DND-41 (cell line): ENCODE measurements at regions not wholly inside any gene's neighbourhood (a gene's known extent, or its start where the extent isn't known, plus 50 kb on each side); places are given as distances from the start of the nearest gene placed in this dataset.

Experiments used
- ATAC-seq: fragments of 200-7000 bp; cut with Tn5 transposase; 3 replicates; pipeline ENCODE4 v1.9.1; 2021; ENCODE audit warnings: low read depth; ENCODE audit not compliant: insufficient read depth
- DNase-seq: peaks from one replicate; pipeline ENCODE4 v3.0.0-alpha.2; 2020
- H2AFZ ChIP-seq: 2 replicates; pipeline ENCODE4 v1.6.0; 2012; ENCODE audit warnings: low read depth, low read length
- H3K27ac ChIP-seq: 2 replicates; pipeline ENCODE4 v1.5.1; 2012; ENCODE audit warnings: low read length, inconsistent platforms
- H3K27me3 ChIP-seq: fragments of 200-600 bp; sonication (generic); 2 replicates; pipeline ENCODE4 v1.6.0; 2012; ENCODE audit warnings: low read length, mild to moderate bottlenecking, inconsistent platforms; ENCODE audit not compliant: insufficient read depth, poor library complexity
- H3K36me3 ChIP-seq: 2 replicates; pipeline ENCODE4 v1.5.1; 2012; ENCODE audit warnings: low read length, inconsistent platforms; ENCODE audit not compliant: insufficient read depth
- H3K4me1 ChIP-seq: 2 replicates; pipeline ENCODE4 v1.5.1; 2012; ENCODE audit warnings: mild to moderate bottlenecking, low read length; ENCODE audit not compliant: insufficient read depth
- H3K4me2 ChIP-seq: 2 replicates; pipeline ENCODE4 v1.6.0; 2012; ENCODE audit warnings: mild to moderate bottlenecking, moderate library complexity, low read length, inconsistent platforms; ENCODE audit not compliant: insufficient read depth
- H3K4me3 ChIP-seq, 2 experiments: fragments of 200-600 bp in 1 of 2; shearing (Covaris generic) in 1 of 2; 2 replicates each; pipeline ENCODE4 v1.5.1; 2012 to 2016; ENCODE audit warnings: inconsistent platforms in 2 of 2, low read length in 2 of 2, mild to moderate bottlenecking in 2 of 2, low read depth in 1 of 2, moderate library complexity in 1 of 2
- H3K79me2 ChIP-seq: 2 replicates; pipeline ENCODE4 v1.6.0; 2012; ENCODE audit warnings: low read length, inconsistent platforms; ENCODE audit not compliant: insufficient read depth
- H3K9ac ChIP-seq: 2 replicates; pipeline ENCODE4 v1.6.0; 2012; ENCODE audit warnings: low read depth, mild to moderate bottlenecking, inconsistent platforms, low read length, moderate library complexity
- H3K9me3 ChIP-seq: 2 replicates; pipeline ENCODE4 v1.5.1; 2012; ENCODE audit warnings: low read length, moderate library complexity, mild to moderate bottlenecking, inconsistent platforms; ENCODE audit not compliant: insufficient read depth, severe bottlenecking
- H4K20me1 ChIP-seq: 2 replicates; pipeline ENCODE4 v1.6.0; 2012; ENCODE audit warnings: low read length; ENCODE audit not compliant: insufficient read depth
- EZH2 ChIP-seq: IDR thresholded peaks from 3 replicates; pipeline ENCODE4 v1.6.1; 2012; ENCODE audit warnings: borderline replicate concordance, low read depth, mild to moderate bottlenecking, moderate library complexity, low read length, inconsistent platforms; ENCODE audit not compliant: severe bottlenecking
- TF ChIP-seq, protein P1 (sequence below): IDR thresholded peaks from 2 replicates; pipeline ENCODE4 v1.5.1; 2012; ENCODE audit warnings: borderline replicate concordance, low read length, moderate library complexity, mild to moderate bottlenecking; ENCODE audit not compliant: poor library complexity, severe bottlenecking; ENCODE audit errors: extremely low read depth

- H3K27ac ChIP-seq = no peak overlapping the region
- no peaks in the 10 kb centered on the region for H3K9me3 ChIP-seq
- no peak overlapping the region for H3K4me2 ChIP-seq
- no peaks in the 10 kb centered on the region for H3K36me3 ChIP-seq
- H3K4me3 ChIP-seq = no peak overlapping the region
- H4K20me1 ChIP-seq = no peaks in the 10 kb centered on the region
- H3K4me1 ChIP-seq = no peaks in the 10 kb centered on the region
- no peaks in the 10 kb centered on the region for H3K27me3 ChIP-seq
- no peak for DNase-seq
- no peak for ATAC-seq
- H3K79me2 ChIP-seq = no peaks in the 10 kb centered on the region
- TF ChIP-seq, protein P1, sequence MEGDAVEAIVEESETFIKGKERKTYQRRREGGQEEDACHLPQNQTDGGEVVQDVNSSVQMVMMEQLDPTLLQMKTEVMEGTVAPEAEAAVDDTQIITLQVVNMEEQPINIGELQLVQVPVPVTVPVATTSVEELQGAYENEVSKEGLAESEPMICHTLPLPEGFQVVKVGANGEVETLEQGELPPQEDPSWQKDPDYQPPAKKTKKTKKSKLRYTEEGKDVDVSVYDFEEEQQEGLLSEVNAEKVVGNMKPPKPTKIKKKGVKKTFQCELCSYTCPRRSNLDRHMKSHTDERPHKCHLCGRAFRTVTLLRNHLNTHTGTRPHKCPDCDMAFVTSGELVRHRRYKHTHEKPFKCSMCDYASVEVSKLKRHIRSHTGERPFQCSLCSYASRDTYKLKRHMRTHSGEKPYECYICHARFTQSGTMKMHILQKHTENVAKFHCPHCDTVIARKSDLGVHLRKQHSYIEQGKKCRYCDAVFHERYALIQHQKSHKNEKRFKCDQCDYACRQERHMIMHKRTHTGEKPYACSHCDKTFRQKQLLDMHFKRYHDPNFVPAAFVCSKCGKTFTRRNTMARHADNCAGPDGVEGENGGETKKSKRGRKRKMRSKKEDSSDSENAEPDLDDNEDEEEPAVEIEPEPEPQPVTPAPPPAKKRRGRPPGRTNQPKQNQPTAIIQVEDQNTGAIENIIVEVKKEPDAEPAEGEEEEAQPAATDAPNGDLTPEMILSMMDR = no peak
- TF ChIP-seq EZH2 = no peak
- no peak overlapping the region for H2AFZ ChIP-seq
- H3K9ac ChIP-seq = no peak overlapping the region
Observed at GRCh38 chr20:61054411-61054810, 197.7 kb upstream of the CDH4 start.

DNA sequence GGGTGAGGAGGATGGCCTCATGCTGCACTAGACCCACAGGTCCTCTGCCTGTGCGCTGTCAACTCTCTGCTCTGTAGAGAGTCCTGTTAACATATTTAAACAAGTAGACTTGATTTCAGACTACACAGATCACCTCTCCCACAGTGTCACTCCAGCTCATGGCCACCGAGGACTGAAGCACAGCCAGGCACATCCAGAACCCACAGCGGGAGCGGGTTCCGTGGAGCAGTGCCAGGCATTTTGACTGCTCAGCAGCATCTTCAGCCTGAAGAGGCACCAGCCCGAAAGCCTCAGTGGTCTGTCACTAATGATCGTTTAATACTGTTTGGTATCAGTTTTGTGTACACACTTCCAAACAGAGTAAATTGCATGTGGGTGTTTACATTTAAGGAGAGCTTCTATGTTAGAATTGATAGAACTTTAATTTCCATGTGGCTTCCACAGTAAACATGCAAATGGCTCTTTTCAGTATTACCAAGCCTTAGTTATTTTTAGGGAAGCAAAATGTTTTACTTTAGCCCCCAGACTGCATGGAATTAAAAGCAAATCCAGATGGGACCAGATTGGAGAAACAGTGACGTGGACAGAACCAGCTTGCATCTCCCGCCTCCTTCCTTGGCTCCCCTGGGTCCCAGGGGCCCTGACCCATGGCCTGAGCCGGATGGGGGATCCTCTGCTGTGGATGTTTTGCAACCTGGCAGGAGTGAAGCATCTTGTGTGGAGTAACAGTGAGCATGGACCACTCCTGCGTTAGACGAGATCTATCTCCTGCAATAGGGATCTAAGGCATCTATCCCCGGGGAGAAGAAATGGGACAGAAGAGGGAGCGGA, 196.7 kb upstream of the CDH4 start:
- TF ChIP-seq EZH2 = no peak
- Histone ChIP-seq H3K4me1 (no peaks in the 10 kb centered on the region), H2AFZ (no peak overlapping the region), H3K4me2 (no peak overlapping the region), H3K27ac (no peak overlapping the region), H3K27me3 (no peaks in the 10 kb centered on the region), H3K9me3 (no peaks in the 10 kb centered on the region), H3K9ac (no peak overlapping the region), H3K4me3 (no peak overlapping the region), H3K79me2 (no peaks in the 10 kb centered on the region), H4K20me1 (no peaks in the 10 kb centered on the region), H3K36me3 (no peaks in the 10 kb centered on the region)
- DNase-seq = no peak
- ATAC-seq = no peak

DNA sequence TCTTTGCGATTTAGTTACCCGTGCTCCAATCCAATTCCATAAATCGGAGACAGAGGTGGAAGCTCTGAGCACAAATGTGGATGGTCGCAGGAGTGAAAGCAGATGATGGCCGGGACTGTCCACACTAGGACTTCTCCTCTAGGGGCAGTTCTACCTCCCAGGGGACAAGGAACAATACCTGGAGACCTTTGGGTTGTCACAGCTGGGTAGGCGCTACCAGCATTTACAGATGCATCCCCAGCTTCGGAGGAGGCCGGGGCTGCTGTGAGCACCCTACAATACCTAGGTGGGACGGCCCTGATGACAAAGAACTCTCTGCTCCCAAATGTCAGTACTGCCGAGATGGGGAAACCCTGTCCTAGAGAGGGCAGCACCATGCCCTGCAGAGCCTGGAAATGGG, 195.9 kb upstream of the CDH4 start:
- H3K4me1 ChIP-seq = no peaks in the 10 kb centered on the region
- no peak for DNase-seq
- no peaks in the 10 kb centered on the region for H4K20me1 ChIP-seq
- no peak overlapping the region for H3K9ac ChIP-seq
- ATAC-seq = no peak
- H3K36me3 ChIP-seq = no peaks in the 10 kb centered on the region
- no peak overlapping the region for H3K4me3 ChIP-seq
- H3K27me3 ChIP-seq = no peaks in the 10 kb centered on the region
- no peaks in the 10 kb centered on the region for H3K9me3 ChIP-seq
- TF ChIP-seq, protein P1 = no peak
- no peak for TF ChIP-seq EZH2
- no peak overlapping the region for H3K27ac ChIP-seq
- no peak overlapping the region for H2AFZ ChIP-seq
- H3K4me2 ChIP-seq = no peak overlapping the region
- H3K79me2 ChIP-seq = no peaks in the 10 kb centered on the region

- Histone ChIP-seq H3K27me3 (no peaks in the 10 kb centered on the region), H3K27ac (no peak overlapping the region), H3K9ac (no peak overlapping the region), H3K36me3 (no peaks in the 10 kb centered on the region), H3K79me2 (no peaks in the 10 kb centered on the region), H3K4me2 (no peak overlapping the region), H2AFZ (no peak overlapping the region), H4K20me1 (no peaks in the 10 kb centered on the region), H3K9me3 (no peaks in the 10 kb centered on the region), H3K4me3 (no peak overlapping the region), H3K4me1 (no peaks in the 10 kb centered on the region)
- DNase-seq (no peak), ATAC-seq (no peak)
- TF ChIP-seq, protein P1 = no peak
- no peak for TF ChIP-seq EZH2
Observed at GRCh38 chr20:61056627-61057442, 195.2 kb upstream of the CDH4 start.
